Heart left ventricle (tissue), 16 donors: ENCODE measurements at regions not wholly inside any gene's neighbourhood (a gene's known extent, or its start where the extent isn't known, plus 50 kb on each side); places are given as distances from the start of the nearest gene placed in this dataset.
"Not testable (repeated sequence)": the region's sequence is repeated elsewhere in the genome, so short reads cannot be mapped to it uniquely, and the experiment has no call there.

ENCODE experiments used
- ATAC-seq, 4 donors: fragments of 200-7000 bp; cut with Tn5 transposase; one replicate each; pipeline ENCODE4 v1.9.1; 2020 to 2022; ENCODE audit warnings: moderate library complexity in 4 of 4, mild to moderate bottlenecking in 3 of 4, moderate number of reproducible peaks in 1 of 4
- DNase-seq, 5 donors: peaks; one replicate each; pipeline ENCODE4 v3.0.0-alpha.2; 2020
- H3K27ac ChIP-seq, 12 donors: fragments of 200-600 bp; sonication (generic) in 4 of 12; one replicate each; pipeline versions ENCODE4 v1.5.0 to v1.8.0; 2016 to 2022; ENCODE audit warnings: mild to moderate bottlenecking in 2 of 12
- H3K27me3 ChIP-seq, 9 donors: fragments of 200-600 bp; sonication (generic) in 2 of 9; one replicate each; pipeline versions ENCODE4 v1.5.1 to v1.8.0; 2016 to 2022; ENCODE audit warnings: mild to moderate bottlenecking in 3 of 9
- H3K36me3 ChIP-seq, 9 donors: fragments of 200-600 bp; sonication (generic) in 2 of 9; one replicate each; pipeline versions ENCODE4 v1.5.0 to v1.8.0; 2018 to 2022; ENCODE audit warnings: mild to moderate bottlenecking in 2 of 9
- H3K4me1 ChIP-seq, 12 donors: fragments of 200-600 bp; sonication (generic) in 4 of 12; one replicate each; pipeline versions ENCODE4 v1.5.0 to v1.8.0; 2016 to 2022; ENCODE audit warnings: mild to moderate bottlenecking in 3 of 12
- H3K4me3 ChIP-seq, 12 donors: fragments of 200-600 bp; sonication (generic) in 4 of 12; one replicate each; pipeline versions ENCODE4 v1.5.0 to v1.8.0; 2017 to 2022; ENCODE audit warnings: mild to moderate bottlenecking in 9 of 12, moderate library complexity in 4 of 12
- H3K9me3 ChIP-seq, 12 donors: fragments of 200-600 bp; sonication (generic) in 4 of 12; one replicate each; pipeline versions ENCODE4 v1.5.0 to v1.8.0; 2016 to 2022; ENCODE audit warnings: mild to moderate bottlenecking in 1 of 12
- POLR2A ChIP-seq, 2 donors: fragments of 450-650 bp; IDR thresholded peaks; one replicate each; pipeline ENCODE4 v1.6.1; 2017; ENCODE audit warnings: antibody characterized with exemption in 2 of 2, mild to moderate bottlenecking in 2 of 2, moderate library complexity in 2 of 2
- WGBS, 4 donors: extraction: QIAGEN DNeasy Blood & Tissue Kit in 2 of 4; methylation state at CpG; one replicate each; pipeline versions ENCODE4 v1.1.5 to v1.1.7; 2013 to 2018; 5-methylcytosine and 5-hydroxymethylcytosine counted together
- intact Hi-C, 10 donors: fragments of 100-400 bp; cut with DNase I; formaldehyde crosslinking; loops; one replicate each; pipeline versions ENCODE4 v1.11.1 to v1.14.2; 2022
- TF ChIP-seq, protein P1 (sequence below), 12 donors: fragments of 200-600 bp; sonication (generic) in 4 of 12; IDR thresholded peaks; one replicate each; pipeline versions ENCODE4 v1.5.0 to v1.8.0; 2018 to 2022; ENCODE audit warnings: antibody characterized with exemption in 12 of 12, mild to moderate bottlenecking in 5 of 12
- donor health status: ischemic (EF 13 %, LVEDD 7.1; RV severe dilation, severe dysfunction).
- donor health status: healthy with polysubstance abuse.
- donor health status: DM: no; HTN: yes; CAD: no.
- donor health status: DM: no; HTN: no; CAD: no.
- donor health status: ischemic (EF 25% LVEDD 6.9; RV normal size, moderate dysfunction).
- donor health status: ischemic (EF 25% LVEDD 5.7; RV mildly dilated, moderate dysfunction).
- donor health status: healthy.
- donor health status: DM: yes; HTN: yes; CAD: no.
- donor health status: ischemic (EF 35%, LVEDD 5.7; RV mildly dilated, moderate dysfunction).
- donor health status: nonischemic (EF 11% LVEDD 7.7; RV severe dilation, severe dysfunction).
- donor health status: DM: yes; HTN: yes; CAD: no.
- donor health status: PGD.
- donor health status: ischemic (EF 29% LVEDD 5.4; RV normal size, mild dysfunction).
- donor health status: nonischemic (EF 23%, LVEDD 6.1; RV moderate dilation, normal function).

DNA sequence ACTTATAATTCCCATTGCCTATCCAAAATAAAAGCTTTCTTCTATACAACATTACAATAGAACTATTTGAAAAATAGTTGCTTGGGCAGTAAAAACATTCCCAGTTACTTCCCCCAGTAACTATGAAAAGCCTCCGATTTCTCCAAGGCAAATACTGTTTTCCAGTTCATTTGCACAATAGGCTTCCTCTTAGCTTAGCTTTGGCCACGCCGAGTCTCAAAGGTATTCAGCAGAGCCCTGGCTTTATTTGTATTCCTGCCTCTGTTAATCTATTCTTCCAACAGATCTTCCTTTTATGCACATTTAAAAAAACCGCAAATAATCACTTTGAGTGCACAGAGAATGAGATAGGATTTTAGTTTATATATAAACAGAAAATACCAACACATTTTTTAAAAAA, 836.8 kb upstream of the VRK2 start:
- intact Hi-C loops = no loop called here
- DNase-seq (no peak), ATAC-seq (no peak)
- Histone ChIP-seq H3K36me3 (no peaks in the 10 kb centered on the region), H3K4me1 (peaks cover 0 to 9% (median 0%) of the 10 kb centered on the region in 12 donors), H3K4me3 (no peak overlapping the region), H3K9me3 (no peaks in the 10 kb centered on the region), H3K27ac (no peak overlapping the region), H3K27me3 (no peaks in the 10 kb centered on the region)
- TF ChIP-seq, protein P1, sequence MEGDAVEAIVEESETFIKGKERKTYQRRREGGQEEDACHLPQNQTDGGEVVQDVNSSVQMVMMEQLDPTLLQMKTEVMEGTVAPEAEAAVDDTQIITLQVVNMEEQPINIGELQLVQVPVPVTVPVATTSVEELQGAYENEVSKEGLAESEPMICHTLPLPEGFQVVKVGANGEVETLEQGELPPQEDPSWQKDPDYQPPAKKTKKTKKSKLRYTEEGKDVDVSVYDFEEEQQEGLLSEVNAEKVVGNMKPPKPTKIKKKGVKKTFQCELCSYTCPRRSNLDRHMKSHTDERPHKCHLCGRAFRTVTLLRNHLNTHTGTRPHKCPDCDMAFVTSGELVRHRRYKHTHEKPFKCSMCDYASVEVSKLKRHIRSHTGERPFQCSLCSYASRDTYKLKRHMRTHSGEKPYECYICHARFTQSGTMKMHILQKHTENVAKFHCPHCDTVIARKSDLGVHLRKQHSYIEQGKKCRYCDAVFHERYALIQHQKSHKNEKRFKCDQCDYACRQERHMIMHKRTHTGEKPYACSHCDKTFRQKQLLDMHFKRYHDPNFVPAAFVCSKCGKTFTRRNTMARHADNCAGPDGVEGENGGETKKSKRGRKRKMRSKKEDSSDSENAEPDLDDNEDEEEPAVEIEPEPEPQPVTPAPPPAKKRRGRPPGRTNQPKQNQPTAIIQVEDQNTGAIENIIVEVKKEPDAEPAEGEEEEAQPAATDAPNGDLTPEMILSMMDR (IDR thresholded peaks at IDR 0.05) = no peak
- TF ChIP-seq POLR2A (IDR thresholded peaks at IDR 0.05) = no peak
- 82 to 86% (median 85%) methylated on average over 4 of the region's 4 CpGs for WGBS, 4 donors

- DNase-seq (no peak), ATAC-seq (peak; percentile 71 to 91 (median 78))
- peak overlapping the region in 1 of 12 donors; percentile 49 for H3K27ac ChIP-seq
- no peak overlapping the region for H3K4me3 ChIP-seq
- intact Hi-C loops = no loop called here
- no peaks in the 10 kb centered on the region for H3K27me3 ChIP-seq
- WGBS, 4 donors = 85 to 89% (median 87%) methylated on average over 4 of the region's 4 CpGs
- TF ChIP-seq POLR2A (IDR thresholded peaks at IDR 0.05) = no peak
- TF ChIP-seq, protein P1 (IDR thresholded peaks at IDR 0.05) = no peak
- no peaks in the 10 kb centered on the region for H3K36me3 ChIP-seq
- H3K4me1 ChIP-seq = peaks cover 0 to 9% (median 0%) of the 10 kb centered on the region in 12 donors
- H3K9me3 ChIP-seq = no peaks in the 10 kb centered on the region
These were observed 835.8 kb upstream of the VRK2 start for GRCh38 chr2:57210855-57211254.

GRCh38 chr2:57217013-57217412, 829.6 kb upstream of the VRK2 start:
- ATAC-seq = peak in 2 of 4 donors; percentile 22 to 50
- no peaks in the 10 kb centered on the region for H3K36me3 ChIP-seq
- H3K27me3 ChIP-seq = no peaks in the 10 kb centered on the region
- H3K4me1 ChIP-seq = peaks cover 0 to 5% (median 0%) of the 10 kb centered on the region in 12 donors
- TF ChIP-seq, protein P1 (IDR thresholded peaks at IDR 0.05) = no peak
- no peak for TF ChIP-seq POLR2A (IDR thresholded peaks at IDR 0.05)
- peaks cover 0 to 35% (median 20%) of the 10 kb centered on the region in 12 donors for H3K9me3 ChIP-seq
- intact Hi-C loops = no loop called here
- DNase-seq = peak in 2 of 5 donors; percentile 25 to 33
- 43 to 66% (median 56%) methylated on average over 2 of the region's 2 CpGs for whole genome bisulfite sequencing, 4 donors
- no peak overlapping the region for H3K4me3 ChIP-seq
- H3K27ac ChIP-seq = no peak overlapping the region

- WGBS, 4 donors = 37 to 60% (median 47%) methylated on average over 2 of the region's 2 CpGs
- peaks cover 0 to 5% (median 0%) of the 10 kb centered on the region in 12 donors for H3K4me1 ChIP-seq
- peaks cover 0 to 38% (median 20%) of the 10 kb centered on the region in 12 donors for H3K9me3 ChIP-seq
- DNase-seq = peak; percentile 44 to 84 (median 70)
- intact Hi-C loops = no loop called here
- no peak overlapping the region for H3K4me3 ChIP-seq
- no peak for TF ChIP-seq POLR2A (IDR thresholded peaks at IDR 0.05)
- TF ChIP-seq, protein P1 (IDR thresholded peaks at IDR 0.05) = no peak
- no peaks in the 10 kb centered on the region for H3K36me3 ChIP-seq
- no peaks in the 10 kb centered on the region for H3K27me3 ChIP-seq
- peak; percentile 92 to 98 (median 98) for ATAC-seq
- H3K27ac ChIP-seq = peak overlapping the region in 2 of 12 donors; percentile 13 to 17
These were observed 828.4 kb upstream of the VRK2 start for GRCh38 chr2:57218206-57218605.

GRCh38 chr2:57229706-57230105, 816.9 kb upstream of the VRK2 start:
- 88 to 92% (median 91%) methylated on average over 12 of the region's 12 CpGs for WGBS, 4 donors
- H3K36me3 ChIP-seq, H3K4me3 ChIP-seq, H3K27me3 ChIP-seq, DNase-seq, H3K9me3 ChIP-seq, ATAC-seq, H3K4me1 ChIP-seq, H3K27ac ChIP-seq: not testable (repeated sequence)
- intact Hi-C loops = loop anchor here in 1 of 10 donors (5.0 kb wide), 1 partner anchor 42 kb away; no protein-coding TSS in a partner anchor

DNA sequence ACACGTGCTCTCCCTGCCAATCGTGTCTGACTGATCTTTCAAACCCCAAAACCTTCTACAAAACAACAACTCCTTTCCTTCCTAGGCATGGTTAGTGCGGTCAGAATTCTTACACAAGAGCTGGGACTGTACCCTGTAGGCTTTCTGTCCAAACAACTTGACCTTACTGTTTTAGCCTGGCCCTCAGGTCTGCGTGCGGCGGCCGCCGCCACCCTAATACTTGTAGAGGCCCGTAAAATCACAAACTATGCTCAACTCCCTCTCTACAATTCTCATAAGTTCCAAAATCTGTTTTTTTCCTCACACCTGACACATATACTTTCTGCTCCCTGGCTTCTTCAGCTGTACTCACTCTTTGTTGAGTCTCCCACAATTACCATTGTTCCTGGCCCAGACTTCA, 814.3 kb upstream of the VRK2 start:
- not testable (repeated sequence) for H3K36me3 ChIP-seq, H3K9me3 ChIP-seq, H3K27ac ChIP-seq, H3K4me3 ChIP-seq, DNase-seq, ATAC-seq, H3K27me3 ChIP-seq, H3K4me1 ChIP-seq
- intact Hi-C loops = loop anchor here in 1 of 10 donors (5.0 kb wide), 1 partner anchor 45 kb away; no protein-coding TSS in a partner anchor
- WGBS, 4 donors = 86 to 95% (median 90%) methylated on average over 9 of the region's 9 CpGs

- intact Hi-C loops, H3K36me3 ChIP-seq, H3K4me1 ChIP-seq, ATAC-seq, DNase-seq, H3K27ac ChIP-seq, H3K4me3 ChIP-seq, H3K27me3 ChIP-seq: not testable (repeated sequence)
- WGBS, 4 donors = 56 to 88% (median 83%) methylated on average over 3 of the region's 3 CpGs
- peaks cover 0 to 28% (median 11%) of the 10 kb centered on the region in 12 donors for H3K9me3 ChIP-seq
These were observed 795.1 kb upstream of the VRK2 start for GRCh38 chr2:57251495-57251894.
